DOHH2 (cell line): ENCODE measurements at regions not wholly inside any gene's neighbourhood (a gene's known extent, or its start where the extent isn't known, plus 50 kb on each side); places are given as distances from the start of the nearest gene placed in this dataset.

Source experiments
- CTCF ChIP-seq: fragments of 200-600 bp; sonication (generic); IDR thresholded peaks from one replicate; pipeline ENCODE4 v1.5.1; 2014; ENCODE audit warnings: antibody characterized with exemption, mild to moderate bottlenecking, low read depth, low read length; ENCODE audit not compliant: poor library complexity, severe bottlenecking
- EZH2phosphoT487 ChIP-seq: fragments of 200-600 bp; sonication (generic); IDR thresholded peaks from 2 replicates; pipeline ENCODE4 v1.6.1; 2017; ENCODE audit warnings: borderline replicate concordance, mild to moderate bottlenecking, antibody characterized with exemption, low read length, moderate library complexity, mixed read lengths

- TF ChIP-seq CTCF (no peak), EZH2phosphoT487 (no peak)
Observed at GRCh38 chr20:57768519-57768918, 58.7 kb upstream of the PMEPA1 start.
